Skeletal muscle cell (primary cell): ENCODE measurements at regions not wholly inside any gene's neighbourhood (a gene's known extent, or its start where the extent isn't known, plus 50 kb on each side); places are given as distances from the start of the nearest gene placed in this dataset.
"Not testable (repeated sequence)": the region's sequence is repeated elsewhere in the genome, so short reads cannot be mapped to it uniquely, and the experiment has no call there.

Experiments used
- DNase-seq: peaks from one replicate; pipeline ENCODE4 v3.0.0-alpha.2; 2010; ENCODE audit warnings: low read depth
- H3K4me3 ChIP-seq: 2 replicates; pipeline ENCODE4 v1.5.1; 2011; ENCODE audit warnings: low read depth, mild to moderate bottlenecking, control low read depth, low read length, moderate library complexity

GRCh38 chr14:44396226-44396625 lies 110.9 kb downstream of the FSCB start:
- H3K4me3 ChIP-seq = no peak overlapping the region
- no peak for DNase-seq

DNA sequence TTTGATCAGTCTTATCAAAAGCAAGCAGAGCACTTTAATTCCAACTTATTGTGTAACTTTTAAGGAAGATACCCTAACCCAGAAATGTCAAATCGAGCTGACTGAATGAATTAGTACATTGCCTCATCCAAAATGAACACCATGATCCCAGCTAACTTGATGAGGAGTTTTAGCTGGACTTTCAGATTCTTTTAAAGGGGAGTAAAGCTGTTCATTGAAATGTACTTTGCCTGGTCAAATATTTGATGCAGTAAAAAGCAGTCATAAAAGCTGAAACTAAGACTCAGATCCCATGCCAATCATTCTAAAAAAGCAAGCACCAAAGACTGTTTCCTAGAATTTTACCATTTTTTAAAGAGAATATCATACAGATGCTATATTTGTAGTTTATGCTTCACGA lies 114.1 kb downstream of the FSCB start:
- no peak overlapping the region for H3K4me3 ChIP-seq
- no peak for DNase-seq

GRCh38 chr14:44388306-44388705 lies 118.8 kb downstream of the FSCB start:
- H3K4me3 ChIP-seq = peak overlapping the region; percentile 17
- DNase-seq = no peak

DNA sequence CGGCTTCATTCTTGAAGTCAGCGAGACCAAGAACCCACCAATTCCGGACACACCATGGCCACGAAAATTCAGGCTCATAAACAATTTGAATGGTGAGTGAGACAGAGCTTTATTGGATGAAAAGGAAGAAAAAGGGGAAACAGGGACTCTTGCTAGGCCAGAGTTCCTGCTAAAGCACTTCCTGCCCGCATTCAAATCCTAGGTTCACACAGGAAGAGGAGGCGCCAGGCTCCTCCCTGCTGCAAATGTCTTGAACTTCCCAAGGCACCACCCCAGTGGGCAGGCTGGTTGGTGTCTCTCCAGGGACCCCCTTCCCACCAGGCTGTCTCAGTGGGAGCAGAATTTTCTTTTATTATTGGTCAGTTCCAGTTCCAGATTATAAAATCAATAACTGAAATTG lies 121.2 kb downstream of the FSCB start:
- no peak for DNase-seq
- H3K4me3 ChIP-seq = no peak overlapping the region

DNA sequence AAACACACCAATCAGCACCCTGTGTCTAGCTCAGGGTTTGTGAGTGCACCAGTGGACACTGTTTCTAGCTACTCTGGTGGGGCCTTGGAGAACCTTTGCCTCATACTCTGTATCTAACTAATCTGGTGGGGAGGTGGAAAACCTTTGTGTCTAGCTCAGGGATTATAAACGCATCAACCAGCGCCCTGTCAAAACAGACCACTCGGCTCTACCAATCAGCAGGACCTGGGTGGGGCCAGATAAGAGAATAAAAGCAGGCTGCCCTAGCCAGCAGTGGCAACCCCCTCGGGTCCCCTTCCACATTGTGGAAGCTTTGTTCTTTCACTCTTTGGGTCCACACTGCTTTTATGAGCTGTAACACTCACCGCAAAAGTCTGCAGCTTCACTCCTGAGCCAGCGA lies 121.8 kb downstream of the FSCB start:
- not testable (repeated sequence) for H3K4me3 ChIP-seq, DNase-seq

- not testable (repeated sequence) for H3K4me3 ChIP-seq, DNase-seq
Measured at GRCh38 chr14:44384601-44385293, 122.3 kb downstream of the FSCB start.

DNA sequence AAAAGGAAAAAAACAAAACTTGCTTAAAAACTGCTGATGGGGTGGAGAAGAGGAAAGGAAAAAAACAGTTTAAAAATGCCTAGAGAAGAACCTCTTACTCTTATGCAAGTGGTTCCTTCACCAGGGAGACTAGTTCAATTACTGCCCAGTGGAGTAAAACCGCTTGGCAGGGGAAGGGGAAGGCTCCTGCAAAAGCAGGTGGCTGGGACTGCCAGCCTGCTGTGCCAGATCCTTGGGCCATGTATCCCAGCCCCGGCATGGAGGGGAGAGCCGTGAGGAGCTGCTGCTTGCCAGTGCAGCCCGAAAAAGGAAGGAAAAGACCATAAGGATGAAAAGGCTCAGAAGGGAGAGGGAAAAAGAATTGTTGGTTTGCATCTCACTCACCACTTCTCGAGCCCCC lies 123.0 kb downstream of the FSCB start:
- H3K4me3 ChIP-seq = no peak overlapping the region
- no peak for DNase-seq

GRCh38 chr14:44383636-44384035 lies 123.4 kb downstream of the FSCB start:
- no peak for DNase-seq
- H3K4me3 ChIP-seq = no peak overlapping the region

DNA sequence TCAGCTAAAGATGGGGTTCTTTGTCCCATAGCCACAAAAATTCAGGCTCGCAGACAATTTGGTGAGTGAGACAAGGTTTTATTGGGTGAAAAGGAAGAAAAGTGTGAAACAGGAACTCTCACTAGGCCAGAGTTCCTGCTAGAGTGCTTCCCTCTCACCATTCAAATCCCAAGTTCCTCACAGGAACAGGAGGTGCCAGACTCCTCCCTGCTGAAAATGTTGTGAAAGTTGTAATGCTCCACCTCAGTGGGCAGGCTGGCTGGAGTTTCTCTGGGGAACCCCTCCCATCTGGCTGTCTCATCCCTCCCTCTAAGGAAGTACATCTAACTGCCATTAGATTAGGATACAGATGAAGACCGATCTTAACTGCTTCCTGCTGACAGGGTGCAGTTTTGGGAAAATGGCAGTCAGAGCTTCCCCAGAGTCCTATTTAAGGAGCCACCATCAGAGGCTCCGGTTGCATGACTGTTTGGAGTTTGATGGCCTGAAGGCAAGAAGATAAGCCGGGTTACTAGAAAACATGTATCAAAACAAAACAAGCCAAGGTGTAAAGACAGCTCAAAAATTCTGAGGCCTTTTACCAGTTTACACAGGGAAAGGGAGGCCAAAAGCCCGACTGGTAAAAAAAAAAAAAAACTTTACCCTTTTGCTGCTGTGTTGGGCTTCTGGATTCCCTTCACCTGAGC lies 127.6 kb downstream of the FSCB start:
- H3K4me3 ChIP-seq = no peak overlapping the region
- DNase-seq = no peak

- H3K4me3 ChIP-seq = no peak overlapping the region
- no peak for DNase-seq
Measured at GRCh38 chr14:44374906-44375305, 132.2 kb downstream of the FSCB start.

GRCh38 chr14:44372807-44373489 lies 134.1 kb downstream of the FSCB start:
- H3K4me3 ChIP-seq = no peak overlapping the region
- no peak for DNase-seq

GRCh38 chr14:44372231-44372630 lies 134.9 kb downstream of the FSCB start:
- no peak for DNase-seq
- no peak overlapping the region for H3K4me3 ChIP-seq

- DNase-seq = no peak
Measured at GRCh38 chr14:44370727-44371126, 136.4 kb downstream of the FSCB start.

GRCh38 chr14:44369401-44370123 lies 137.5 kb downstream of the FSCB start:
- no peak overlapping the region for H3K4me3 ChIP-seq
- no peak for DNase-seq

More at GRCh38 chr14:44370727-44371126, 136.4 kb downstream of the FSCB start:
- no peak overlapping the region for H3K4me3 ChIP-seq

DNA sequence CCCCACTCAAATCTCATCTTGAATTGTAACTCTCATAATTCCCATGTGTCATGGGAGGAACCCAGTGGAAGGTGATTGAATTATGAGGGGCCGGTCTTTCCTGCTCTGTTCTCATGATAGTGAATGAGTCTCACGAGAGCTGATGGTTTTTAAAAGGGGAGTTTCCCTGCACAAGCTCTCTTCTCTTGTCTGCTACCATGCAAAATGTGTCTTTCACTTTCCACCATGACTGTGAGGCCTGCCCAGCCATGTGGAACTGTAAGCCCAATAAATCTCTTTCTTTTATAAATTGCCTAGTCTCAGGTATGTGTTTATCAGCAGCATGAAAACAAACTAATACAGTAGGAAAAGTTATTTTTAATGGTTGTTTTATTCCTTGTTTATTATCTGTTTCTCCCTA lies 146.0 kb downstream of the FSCB start:
- H3K4me3 ChIP-seq = no peak overlapping the region
- no peak for DNase-seq

GRCh38 chr14:44353805-44354204 lies 153.3 kb downstream of the FSCB start:
- H3K4me3 ChIP-seq = no peak overlapping the region
- DNase-seq = no peak

- H3K4me3 ChIP-seq = no peak overlapping the region
- no peak for DNase-seq
Measured at GRCh38 chr14:44352201-44352600, 154.9 kb downstream of the FSCB start.

- H3K4me3 ChIP-seq = no peak overlapping the region
- DNase-seq = no peak
Measured at GRCh38 chr14:44347316-44347715, 159.8 kb downstream of the FSCB start.

DNA sequence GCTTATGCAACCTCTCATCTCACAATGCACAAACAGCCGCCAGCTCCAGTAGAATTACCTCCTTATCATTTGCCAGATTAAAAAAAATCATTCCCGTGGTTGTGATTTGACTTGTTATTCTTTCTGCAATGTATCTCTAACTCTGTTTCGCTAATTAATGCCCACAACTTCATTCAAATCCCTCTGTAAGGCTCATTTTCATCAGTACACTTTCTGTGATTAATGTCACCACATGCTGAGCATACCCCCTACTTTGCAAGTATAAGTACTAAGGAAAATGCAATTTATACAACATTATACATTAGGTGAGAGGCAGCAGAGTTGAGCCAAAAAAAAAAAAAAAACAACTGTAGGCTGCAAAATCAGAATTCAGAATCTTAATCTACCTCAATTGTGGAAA lies 166.0 kb downstream of the FSCB start:
- DNase-seq = no peak
- H3K4me3 ChIP-seq = no peak overlapping the region

DNA sequence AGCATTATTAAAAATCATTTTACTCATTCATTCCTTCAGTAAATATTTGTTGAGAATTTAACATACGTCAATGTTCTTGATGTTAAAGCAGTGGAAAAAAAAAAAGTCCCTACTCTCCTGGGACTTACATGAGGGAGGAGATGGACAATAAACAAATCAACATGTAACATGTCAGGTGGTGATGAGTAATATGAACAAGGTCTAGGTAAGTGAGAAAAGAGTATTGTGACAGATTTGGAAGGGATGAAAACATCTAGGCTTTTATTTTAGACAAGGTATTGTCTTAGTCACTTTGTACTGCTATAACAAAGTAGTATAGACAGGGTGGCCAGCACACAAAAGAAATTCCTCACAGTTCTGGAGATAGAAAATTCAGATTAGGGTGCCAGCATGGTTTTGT lies 167.2 kb downstream of the FSCB start:
- no peak overlapping the region for H3K4me3 ChIP-seq
- no peak for DNase-seq
